ENCODE measurements at regions not wholly inside any gene's neighbourhood (a gene's known extent, or its start where the extent isn't known, plus 50 kb on each side); places are given as distances from the start of the nearest gene placed in this dataset.

- H3K9ac ChIP-seq (ENCODE audit: low read depth in 1 of 2, low read length in 2 of 2): no peak overlapping the region
- no peaks in the 10 kb centered on the region for H3K9me3 ChIP-seq (ENCODE audit: control insufficient read depth in 2 of 2, low read length in 2 of 2)
- no peak overlapping the region for H3K4me3 ChIP-seq (ENCODE audit: low read length in 2 of 2)
- H3K27ac ChIP-seq (ENCODE audit: low read depth in 2 of 2, low read length in 2 of 2): no peak overlapping the region
- H3K27me3 ChIP-seq (ENCODE audit: control insufficient read depth in 2 of 2, insufficient read depth in 2 of 2, low read length in 2 of 2): peaks cover 28 to 38% of the 10 kb centered on the region in 2 donors
- H3K4me1 ChIP-seq (ENCODE audit: control insufficient read depth in 2 of 2, insufficient read depth in 2 of 2, low read length in 2 of 2): peaks cover 2 to 6% of the 10 kb centered on the region in 2 donors
- H3K36me3 ChIP-seq (ENCODE audit: control insufficient read depth in 2 of 2, insufficient read depth in 2 of 2, low read length in 2 of 2): no peaks in the 10 kb centered on the region
Observed at GRCh38 chr2:887639-888038, 63.0 kb upstream of the SNTG2 start.

- Histone ChIP-seq H3K4me3 (ENCODE audit: low read length in 2 of 2) (no peak overlapping the region), H3K27ac (ENCODE audit: low read depth in 2 of 2, low read length in 2 of 2) (no peak overlapping the region), H3K36me3 (ENCODE audit: control insufficient read depth in 2 of 2, insufficient read depth in 2 of 2, low read length in 2 of 2) (no peaks in the 10 kb centered on the region), H3K9ac (ENCODE audit: low read depth in 1 of 2, low read length in 2 of 2) (no peak overlapping the region), H3K9me3 (ENCODE audit: control insufficient read depth in 2 of 2, low read length in 2 of 2) (no peaks in the 10 kb centered on the region), H3K27me3 (ENCODE audit: control insufficient read depth in 2 of 2, insufficient read depth in 2 of 2, low read length in 2 of 2) (peaks cover 30 to 42% of the 10 kb centered on the region in 2 donors), H3K4me1 (ENCODE audit: control insufficient read depth in 2 of 2, insufficient read depth in 2 of 2, low read length in 2 of 2) (peaks cover 2 to 6% of the 10 kb centered on the region in 2 donors)
Observed at GRCh38 chr2:886072-887022, 64.3 kb upstream of the SNTG2 start.

- Histone ChIP-seq H3K27me3 (ENCODE audit: control insufficient read depth in 2 of 2, insufficient read depth in 2 of 2, low read length in 2 of 2) (peaks cover 34 to 42% of the 10 kb centered on the region in 2 donors), H3K4me1 (ENCODE audit: control insufficient read depth in 2 of 2, insufficient read depth in 2 of 2, low read length in 2 of 2) (peaks cover 2 to 6% of the 10 kb centered on the region in 2 donors), H3K9ac (ENCODE audit: low read depth in 1 of 2, low read length in 2 of 2) (no peak overlapping the region), H3K9me3 (ENCODE audit: control insufficient read depth in 2 of 2, low read length in 2 of 2) (no peaks in the 10 kb centered on the region), H3K4me3 (ENCODE audit: low read length in 2 of 2) (no peak overlapping the region), H3K36me3 (ENCODE audit: control insufficient read depth in 2 of 2, insufficient read depth in 2 of 2, low read length in 2 of 2) (no peaks in the 10 kb centered on the region), H3K27ac (ENCODE audit: low read depth in 2 of 2, low read length in 2 of 2) (no peak overlapping the region)
Observed at GRCh38 chr2:885230-886071, 65.2 kb upstream of the SNTG2 start.

GRCh38 chr2:883803-884748 is 66.6 kb upstream of the SNTG2 start:
- Histone ChIP-seq H3K9me3 (ENCODE audit: control insufficient read depth in 2 of 2, low read length in 2 of 2) (no peaks in the 10 kb centered on the region), H3K9ac (ENCODE audit: low read depth in 1 of 2, low read length in 2 of 2) (no peak overlapping the region), H3K27ac (ENCODE audit: low read depth in 2 of 2, low read length in 2 of 2) (no peak overlapping the region), H3K4me1 (ENCODE audit: control insufficient read depth in 2 of 2, insufficient read depth in 2 of 2, low read length in 2 of 2) (peaks cover 2 to 6% of the 10 kb centered on the region in 2 donors), H3K4me3 (ENCODE audit: low read length in 2 of 2) (no peak overlapping the region), H3K27me3 (ENCODE audit: control insufficient read depth in 2 of 2, insufficient read depth in 2 of 2, low read length in 2 of 2) (peaks cover 34 to 42% of the 10 kb centered on the region in 2 donors), H3K36me3 (ENCODE audit: control insufficient read depth in 2 of 2, insufficient read depth in 2 of 2, low read length in 2 of 2) (no peaks in the 10 kb centered on the region)

- Histone ChIP-seq H3K27me3 (ENCODE audit: control insufficient read depth in 2 of 2, insufficient read depth in 2 of 2, low read length in 2 of 2) (peaks cover 31 to 42% of the 10 kb centered on the region in 2 donors), H3K36me3 (ENCODE audit: control insufficient read depth in 2 of 2, insufficient read depth in 2 of 2, low read length in 2 of 2) (no peaks in the 10 kb centered on the region), H3K4me1 (ENCODE audit: control insufficient read depth in 2 of 2, insufficient read depth in 2 of 2, low read length in 2 of 2) (peaks cover 2 to 6% of the 10 kb centered on the region in 2 donors), H3K9me3 (ENCODE audit: control insufficient read depth in 2 of 2, low read length in 2 of 2) (no peaks in the 10 kb centered on the region), H3K27ac (ENCODE audit: low read depth in 2 of 2, low read length in 2 of 2) (no peak overlapping the region), H3K9ac (ENCODE audit: low read depth in 1 of 2, low read length in 2 of 2) (no peak overlapping the region), H3K4me3 (ENCODE audit: low read length in 2 of 2) (no peak overlapping the region)
Observed at GRCh38 chr2:883260-883802, 67.3 kb upstream of the SNTG2 start.

- no peak overlapping the region for H3K4me3 ChIP-seq (ENCODE audit: low read length in 2 of 2)
- H3K9me3 ChIP-seq (ENCODE audit: control insufficient read depth in 2 of 2, low read length in 2 of 2): no peaks in the 10 kb centered on the region
- no peaks in the 10 kb centered on the region for H3K36me3 ChIP-seq (ENCODE audit: control insufficient read depth in 2 of 2, insufficient read depth in 2 of 2, low read length in 2 of 2)
- no peak overlapping the region for H3K9ac ChIP-seq (ENCODE audit: low read depth in 1 of 2, low read length in 2 of 2)
- peaks cover 27 to 33% of the 10 kb centered on the region in 2 donors for H3K27me3 ChIP-seq (ENCODE audit: control insufficient read depth in 2 of 2, insufficient read depth in 2 of 2, low read length in 2 of 2)
- H3K27ac ChIP-seq (ENCODE audit: low read depth in 2 of 2, low read length in 2 of 2): no peak overlapping the region
- H3K4me1 ChIP-seq (ENCODE audit: control insufficient read depth in 2 of 2, insufficient read depth in 2 of 2, low read length in 2 of 2): peaks cover 2 to 6% of the 10 kb centered on the region in 2 donors
Observed at GRCh38 chr2:881204-881918, 69.3 kb upstream of the SNTG2 start.

GRCh38 chr2:880201-880970 is 70.3 kb upstream of the SNTG2 start:
- Histone ChIP-seq H3K9me3 (ENCODE audit: control insufficient read depth in 2 of 2, low read length in 2 of 2) (no peaks in the 10 kb centered on the region), H3K4me3 (ENCODE audit: low read length in 2 of 2) (no peak overlapping the region), H3K4me1 (ENCODE audit: control insufficient read depth in 2 of 2, insufficient read depth in 2 of 2, low read length in 2 of 2) (peaks cover 2 to 6% of the 10 kb centered on the region in 2 donors), H3K27ac (ENCODE audit: low read depth in 2 of 2, low read length in 2 of 2) (no peak overlapping the region), H3K36me3 (ENCODE audit: control insufficient read depth in 2 of 2, insufficient read depth in 2 of 2, low read length in 2 of 2) (no peaks in the 10 kb centered on the region), H3K9ac (ENCODE audit: low read depth in 1 of 2, low read length in 2 of 2) (no peak overlapping the region), H3K27me3 (ENCODE audit: control insufficient read depth in 2 of 2, insufficient read depth in 2 of 2, low read length in 2 of 2) (peaks cover 26 to 28% of the 10 kb centered on the region in 2 donors)

GRCh38 chr2:879540-879939 is 71.1 kb upstream of the SNTG2 start:
- no peak overlapping the region for H3K27ac ChIP-seq (ENCODE audit: low read depth in 2 of 2, low read length in 2 of 2)
- peaks cover 19 to 23% of the 10 kb centered on the region in 2 donors for H3K27me3 ChIP-seq (ENCODE audit: control insufficient read depth in 2 of 2, insufficient read depth in 2 of 2, low read length in 2 of 2)
- H3K36me3 ChIP-seq (ENCODE audit: control insufficient read depth in 2 of 2, insufficient read depth in 2 of 2, low read length in 2 of 2): no peaks in the 10 kb centered on the region
- H3K9ac ChIP-seq (ENCODE audit: low read depth in 1 of 2, low read length in 2 of 2): no peak overlapping the region
- no peak overlapping the region for H3K4me3 ChIP-seq (ENCODE audit: low read length in 2 of 2)
- peaks cover 2 to 6% of the 10 kb centered on the region in 2 donors for H3K4me1 ChIP-seq (ENCODE audit: control insufficient read depth in 2 of 2, insufficient read depth in 2 of 2, low read length in 2 of 2)
- no peaks in the 10 kb centered on the region for H3K9me3 ChIP-seq (ENCODE audit: control insufficient read depth in 2 of 2, low read length in 2 of 2)

All from mucosa of rectum (tissue), 2 donors.